Activated T-helper 17 cell treated with anti-CD3 and anti-CD28 coated beads, Interleukin-2, amount 50 U/mL, for 72 hours (primary cell): ENCODE measurements at regions not wholly inside any gene's neighbourhood (a gene's known extent, or its start where the extent isn't known, plus 50 kb on each side); places are given as distances from the start of the nearest gene placed in this dataset.
"Not testable (repeated sequence)": the region's sequence is repeated elsewhere in the genome, so short reads cannot be mapped to it uniquely, and the experiment has no call there.

Source experiments
- ATAC-seq: fragments of 150-1000 bp; cut with Tn5 transposase; replicated peaks from 2 replicates; pipeline ENCODE4 v1.10.0; 2021; ENCODE audit warnings: mild to moderate bottlenecking, moderate library complexity
- H3K27ac Mint-ChIP-seq: one replicate; pipeline ENCODE4 v1.8.0; 2022; ENCODE audit warnings: mixed read lengths
- H3K27me3 Mint-ChIP-seq: one replicate; pipeline ENCODE4 v1.8.0; 2022; ENCODE audit warnings: mixed read lengths
- H3K36me3 Mint-ChIP-seq: one replicate; pipeline ENCODE4 v1.8.0; 2022; ENCODE audit warnings: low read depth, mild to moderate bottlenecking, mixed read lengths
- H3K4me1 Mint-ChIP-seq: one replicate; pipeline ENCODE4 v1.8.0; 2022; ENCODE audit warnings: mixed read lengths
- H3K4me3 Mint-ChIP-seq: one replicate; pipeline ENCODE4 v1.8.0; 2022; ENCODE audit warnings: mild to moderate bottlenecking, mixed read lengths
- H3K9me3 Mint-ChIP-seq: one replicate; pipeline ENCODE4 v1.8.0; 2022; ENCODE audit warnings: mixed read lengths

GRCh38 chr14:57046175-57046574, 222.5 kb downstream of the EXOC5 start:
- H3K4me3 Mint-ChIP-seq, result no peak overlapping the region
- ATAC-seq, result no peak
- H3K9me3 Mint-ChIP-seq, result no peaks in the 10 kb centered on the region
- no peaks in the 10 kb centered on the region for H3K36me3 Mint-ChIP-seq
- H3K27me3 Mint-ChIP-seq, result peaks cover 4% of the 10 kb centered on the region
- no peaks in the 10 kb centered on the region for H3K4me1 Mint-ChIP-seq
- H3K27ac Mint-ChIP-seq, result no peak overlapping the region

DNA sequence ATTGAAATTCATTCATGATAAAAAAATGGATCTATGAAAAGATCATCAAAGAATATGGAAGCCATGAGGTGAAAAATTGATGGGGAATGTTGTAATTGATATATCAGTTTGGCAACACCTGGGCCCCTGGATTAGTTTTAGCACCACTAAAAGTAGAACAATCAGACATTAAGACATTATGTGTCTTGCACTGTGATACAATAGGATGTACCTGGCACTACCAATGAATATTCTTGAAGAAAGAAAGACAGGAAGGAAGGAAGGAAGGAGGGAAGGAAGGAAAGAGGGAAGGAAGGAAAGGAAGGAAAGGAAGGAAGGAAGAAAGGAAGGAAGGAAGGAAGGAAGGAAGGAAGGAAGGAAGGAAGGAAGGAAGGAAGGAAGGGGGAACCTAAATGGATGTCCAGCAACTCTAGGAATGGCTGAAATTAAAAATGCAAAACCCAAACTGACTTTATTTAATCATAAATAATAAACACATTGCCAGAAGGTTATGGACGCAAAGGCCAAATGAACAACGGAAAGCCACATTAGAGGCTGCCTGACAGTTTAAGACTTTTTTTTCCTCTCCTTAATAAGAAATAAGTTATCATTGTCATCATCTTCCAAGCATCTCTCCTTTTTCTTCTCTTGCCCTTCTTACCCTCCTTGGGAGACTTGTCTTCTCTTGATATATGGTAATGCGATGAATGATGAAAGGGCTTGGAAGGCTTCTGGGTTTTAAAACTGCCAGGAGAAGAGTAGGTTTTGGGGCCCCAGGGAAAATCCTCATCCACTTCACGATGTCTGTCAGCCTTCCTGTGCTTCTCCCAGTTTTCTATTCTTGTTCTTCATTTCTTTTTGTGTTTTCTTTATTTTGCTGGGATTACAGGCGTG, 224.4 kb downstream of the EXOC5 start:
- not testable (repeated sequence) for H3K27ac Mint-ChIP-seq, ATAC-seq, H3K27me3 Mint-ChIP-seq, H3K4me1 Mint-ChIP-seq, H3K36me3 Mint-ChIP-seq, H3K4me3 Mint-ChIP-seq, H3K9me3 Mint-ChIP-seq

DNA sequence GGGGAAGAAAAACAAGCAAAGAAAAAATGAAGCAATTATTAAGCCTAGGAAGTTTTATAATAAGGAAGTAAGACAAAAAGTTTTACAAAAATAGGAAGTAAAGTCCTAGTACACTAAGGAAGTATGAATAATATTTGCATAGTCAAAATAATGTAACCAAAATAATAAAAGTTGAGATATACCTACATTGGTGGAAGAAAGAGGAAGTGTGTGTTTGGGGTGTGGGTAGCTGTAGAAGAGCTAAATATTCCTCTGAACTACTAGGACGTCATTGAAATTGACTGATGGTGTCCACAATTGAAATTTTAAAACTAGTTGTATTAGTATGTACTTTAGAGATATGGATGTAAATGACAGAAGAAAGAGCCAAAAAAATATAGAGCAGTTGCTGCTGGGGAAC, 228.4 kb upstream of the OTX2 start:
- no peak for ATAC-seq
- Mint-ChIP-seq H3K4me1 (no peaks in the 10 kb centered on the region), H3K4me3 (no peak overlapping the region), H3K9me3 (no peaks in the 10 kb centered on the region), H3K36me3 (no peaks in the 10 kb centered on the region), H3K27ac (no peak overlapping the region), H3K27me3 (peaks cover 16% of the 10 kb centered on the region)

- no peak for ATAC-seq
- Mint-ChIP-seq H3K4me3 (no peak overlapping the region), H3K27ac (no peak overlapping the region), H3K36me3 (no peaks in the 10 kb centered on the region), H3K27me3 (peaks cover 22% of the 10 kb centered on the region), H3K9me3 (peaks cover 9% of the 10 kb centered on the region), H3K4me1 (no peaks in the 10 kb centered on the region)
Measured at GRCh38 chr14:57031474-57031873, 221.2 kb upstream of the OTX2 start.

- Mint-ChIP-seq H3K36me3 (no peaks in the 10 kb centered on the region), H3K4me3 (no peak overlapping the region), H3K27ac (no peak overlapping the region), H3K4me1 (no peaks in the 10 kb centered on the region), H3K9me3 (peaks cover 9% of the 10 kb centered on the region), H3K27me3 (peaks cover 19% of the 10 kb centered on the region)
- no peak for ATAC-seq
Measured at GRCh38 chr14:57029620-57030253, 219.5 kb upstream of the OTX2 start.

GRCh38 chr14:57025456-57025855, 215.2 kb upstream of the OTX2 start:
- ATAC-seq, result no peak
- no peak overlapping the region for H3K4me3 Mint-ChIP-seq
- no peaks in the 10 kb centered on the region for H3K9me3 Mint-ChIP-seq
- no peaks in the 10 kb centered on the region for H3K4me1 Mint-ChIP-seq
- no peaks in the 10 kb centered on the region for H3K36me3 Mint-ChIP-seq
- no peak overlapping the region for H3K27ac Mint-ChIP-seq
- peaks cover 6% of the 10 kb centered on the region for H3K27me3 Mint-ChIP-seq

GRCh38 chr14:57022608-57023007, 212.3 kb upstream of the OTX2 start:
- Mint-ChIP-seq H3K4me3 (no peak overlapping the region), H3K9me3 (no peaks in the 10 kb centered on the region), H3K36me3 (no peaks in the 10 kb centered on the region), H3K27ac (no peak overlapping the region), H3K4me1 (no peaks in the 10 kb centered on the region), H3K27me3 (no peaks in the 10 kb centered on the region)
- ATAC-seq, result no peak

- Mint-ChIP-seq H3K4me3 (no peak overlapping the region), H3K9me3 (peaks cover 4% of the 10 kb centered on the region), H3K27me3 (peaks cover 4% of the 10 kb centered on the region), H3K27ac (no peak overlapping the region), H3K36me3 (no peaks in the 10 kb centered on the region), H3K4me1 (no peaks in the 10 kb centered on the region)
- no peak for ATAC-seq
Measured at GRCh38 chr14:57018065-57018464, 207.8 kb upstream of the OTX2 start.

- Mint-ChIP-seq H3K27ac (no peak overlapping the region), H3K4me3 (no peak overlapping the region), H3K27me3 (peaks cover 13% of the 10 kb centered on the region), H3K9me3 (peaks cover 4% of the 10 kb centered on the region), H3K4me1 (peaks cover 3% of the 10 kb centered on the region), H3K36me3 (no peaks in the 10 kb centered on the region)
- ATAC-seq, result no peak
Measured at GRCh38 chr14:57013987-57014386, 203.7 kb upstream of the OTX2 start.

- H3K27ac Mint-ChIP-seq, result no peak overlapping the region
- peaks cover 3% of the 10 kb centered on the region for H3K4me1 Mint-ChIP-seq
- no peak overlapping the region for H3K4me3 Mint-ChIP-seq
- H3K36me3 Mint-ChIP-seq, result no peaks in the 10 kb centered on the region
- peaks cover 4% of the 10 kb centered on the region for H3K9me3 Mint-ChIP-seq
- peaks cover 20% of the 10 kb centered on the region for H3K27me3 Mint-ChIP-seq
- ATAC-seq, result no peak
Measured at GRCh38 chr14:57009585-57010515, 199.6 kb upstream of the OTX2 start.

DNA sequence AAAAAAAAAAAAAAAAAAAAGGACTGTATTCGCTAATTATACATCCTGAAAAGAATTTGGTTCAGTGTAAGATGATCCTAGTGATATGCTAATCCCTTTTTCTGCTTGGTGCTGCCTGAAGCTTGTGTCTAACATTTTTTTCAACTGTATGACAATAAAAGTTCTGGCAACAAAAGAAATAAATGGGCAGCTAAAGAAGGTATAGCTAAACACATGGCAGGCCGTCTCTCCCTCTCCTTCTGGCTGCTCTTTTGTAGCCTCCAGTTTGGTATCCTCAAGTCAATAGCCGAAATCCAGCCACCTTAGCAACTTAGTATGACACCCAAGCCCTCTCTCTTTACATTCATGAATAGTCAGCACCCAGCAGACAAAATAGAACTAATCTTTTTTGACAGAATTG, 198.3 kb upstream of the OTX2 start:
- no peak for ATAC-seq
- Mint-ChIP-seq H3K27me3 (peaks cover 18% of the 10 kb centered on the region), H3K36me3 (no peaks in the 10 kb centered on the region), H3K4me3 (no peak overlapping the region), H3K4me1 (peaks cover 3% of the 10 kb centered on the region), H3K9me3 (peaks cover 2% of the 10 kb centered on the region), H3K27ac (no peak overlapping the region)

DNA sequence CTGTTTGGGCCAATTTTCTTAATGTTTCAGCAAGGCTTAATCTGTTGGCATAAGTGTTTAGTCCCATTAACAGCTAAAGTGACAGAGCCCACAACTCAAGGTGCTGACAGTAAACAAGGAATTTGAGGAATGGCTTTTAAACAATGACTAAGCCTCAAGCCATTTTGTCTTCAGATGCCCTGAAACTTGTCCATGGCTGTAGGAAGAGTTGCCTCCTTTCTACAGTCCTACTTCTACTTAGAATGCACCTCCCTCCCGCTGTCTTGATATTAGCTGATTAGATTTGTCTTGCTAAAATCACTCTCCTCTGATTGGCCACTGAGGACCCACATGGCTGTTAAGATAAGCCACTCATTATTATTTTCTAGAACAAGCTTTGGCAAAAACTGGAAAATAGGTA, 188.4 kb upstream of the OTX2 start:
- ATAC-seq, result no peak
- H3K4me1 Mint-ChIP-seq, result no peaks in the 10 kb centered on the region

GRCh38 chr14:56996721-56997399, 186.6 kb upstream of the OTX2 start:
- no peak overlapping the region for H3K27ac Mint-ChIP-seq
- ATAC-seq, result no peak
- H3K36me3 Mint-ChIP-seq, result no peaks in the 10 kb centered on the region
- H3K9me3 Mint-ChIP-seq, result peaks cover 5% of the 10 kb centered on the region
- no peak overlapping the region for H3K4me3 Mint-ChIP-seq
- H3K4me1 Mint-ChIP-seq, result no peaks in the 10 kb centered on the region
- H3K27me3 Mint-ChIP-seq, result peaks cover 13% of the 10 kb centered on the region

More for the DNA sequence above, 188.4 kb upstream of the OTX2 start:
- Mint-ChIP-seq H3K27ac (no peak overlapping the region), H3K4me3 (no peak overlapping the region), H3K36me3 (no peaks in the 10 kb centered on the region), H3K27me3 (peaks cover 18% of the 10 kb centered on the region), H3K9me3 (peaks cover 9% of the 10 kb centered on the region)

DNA sequence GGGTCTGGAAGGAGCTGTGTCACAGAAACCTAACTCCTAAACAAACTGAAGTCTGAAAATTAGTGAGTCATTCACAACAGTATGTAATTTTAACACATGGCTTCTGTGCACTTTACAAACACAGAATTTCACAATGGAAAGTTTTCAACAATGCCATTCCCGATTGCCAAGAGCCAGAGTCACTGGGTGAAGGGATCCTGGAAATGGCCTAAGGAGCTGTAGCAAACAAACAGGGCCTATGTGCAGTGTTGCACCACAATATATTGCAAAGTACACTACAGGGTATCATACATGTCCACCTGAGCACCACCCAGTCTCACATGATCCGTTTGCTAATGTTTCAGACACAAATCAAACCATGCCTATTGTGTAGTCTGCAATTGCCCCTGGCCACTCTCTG, 184.7 kb upstream of the OTX2 start:
- H3K27ac Mint-ChIP-seq, result no peak overlapping the region
- ATAC-seq, result no peak

More for the DNA sequence above, 184.7 kb upstream of the OTX2 start:
- Mint-ChIP-seq H3K27me3 (peaks cover 7% of the 10 kb centered on the region), H3K4me3 (no peak overlapping the region), H3K36me3 (no peaks in the 10 kb centered on the region), H3K4me1 (no peaks in the 10 kb centered on the region), H3K9me3 (peaks cover 4% of the 10 kb centered on the region)
